Activated T-cell treated with anti-CD3 and anti-CD28 coated beads, Interleukin-2, amount 50 U/mL, for 4 hours (primary cell): ENCODE measurements at regions not wholly inside any gene's neighbourhood (a gene's known extent, or its start where the extent isn't known, plus 50 kb on each side); places are given as distances from the start of the nearest gene placed in this dataset.

ENCODE experiments used
- ATAC-seq, 2 donors: fragments of 200-7000 bp; cut with Tn5 transposase; one replicate each; pipeline ENCODE4 v1.10.0; 2021
- DNase-seq: peaks from one replicate; pipeline ENCODE4 v3.0.0-alpha.2; 2020
- H3K27me3 Mint-ChIP-seq: one replicate; pipeline ENCODE4 v1.8.0; 2021; ENCODE audit warnings: low read depth, mixed read lengths
- H3K36me3 Mint-ChIP-seq: one replicate; pipeline ENCODE4 v1.8.0; 2022; ENCODE audit warnings: mixed read lengths; ENCODE audit not compliant: insufficient read depth
- H3K4me1 Mint-ChIP-seq: one replicate; pipeline ENCODE4 v1.8.0; 2021; ENCODE audit warnings: low read depth, mixed read lengths
- H3K4me3 Mint-ChIP-seq: one replicate; pipeline ENCODE4 v1.8.0; 2021; ENCODE audit warnings: mild to moderate bottlenecking, moderate library complexity, mixed read lengths
- H3K9me3 Mint-ChIP-seq: one replicate; pipeline ENCODE4 v1.8.0; 2021; ENCODE audit warnings: mixed read lengths

DNA sequence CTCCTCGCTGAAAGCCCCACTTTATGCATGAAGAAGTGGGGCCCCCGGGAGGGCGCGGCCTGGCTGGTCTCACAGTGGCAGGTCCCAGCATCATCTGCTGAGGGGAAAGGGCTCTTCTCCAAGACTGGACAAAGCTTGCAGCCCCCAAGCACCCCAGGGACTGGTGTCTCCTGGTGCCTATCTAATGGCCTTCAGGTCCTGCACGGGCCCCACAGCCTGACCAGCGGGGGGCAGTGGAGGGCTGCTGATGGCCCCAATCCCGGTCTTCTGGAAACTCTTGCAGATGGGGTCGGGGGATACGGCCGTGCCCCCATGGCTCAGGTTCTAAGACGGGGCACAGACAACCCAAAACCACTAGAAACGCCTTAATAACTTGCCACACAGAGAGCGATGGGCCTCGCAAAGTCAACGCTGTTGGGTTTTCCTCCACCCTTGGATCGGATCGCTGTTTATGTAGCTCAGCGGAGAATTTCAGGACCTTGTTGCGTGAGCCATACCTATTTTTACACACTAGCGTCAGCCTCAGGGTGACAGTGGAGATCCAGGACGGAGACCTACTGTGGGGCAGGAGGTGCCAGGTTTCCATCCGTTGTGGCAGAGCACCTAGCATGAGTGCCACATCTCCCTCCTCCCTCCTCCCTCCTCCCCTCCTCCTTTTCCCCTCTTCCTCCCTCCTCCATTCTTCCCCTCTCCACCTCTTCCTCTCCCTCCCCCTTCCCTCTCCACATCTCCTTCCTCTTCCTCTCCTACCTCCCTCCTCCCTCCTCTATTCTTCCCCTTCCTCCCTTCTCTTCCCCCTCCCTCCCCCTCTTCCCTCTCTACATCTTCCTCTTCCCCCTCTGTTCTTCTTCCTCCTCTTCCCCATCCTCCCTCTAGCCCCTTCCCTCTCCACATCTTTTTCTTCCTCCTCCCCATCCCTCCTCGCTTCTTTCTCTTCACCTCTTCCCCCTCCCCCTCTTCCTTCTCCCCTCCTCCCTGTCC, 79.3 kb upstream of the ALDH1L1 start:
- no peak overlapping the region for H3K4me3 Mint-ChIP-seq
- ATAC-seq (no peak), DNase-seq (no peak)
- no peaks in the 10 kb centered on the region for H3K9me3 Mint-ChIP-seq
- H3K36me3 Mint-ChIP-seq = no peaks in the 10 kb centered on the region
- peaks cover 19% of the 10 kb centered on the region for H3K27me3 Mint-ChIP-seq
- no peaks in the 10 kb centered on the region for H3K4me1 Mint-ChIP-seq

GRCh38 chr3:126258670-126259069, 78.3 kb upstream of the ALDH1L1 start:
- no peak for DNase-seq
- Mint-ChIP-seq H3K4me3 (no peak overlapping the region), H3K27me3 (peaks cover 13% of the 10 kb centered on the region), H3K9me3 (no peaks in the 10 kb centered on the region), H3K36me3 (no peaks in the 10 kb centered on the region), H3K4me1 (no peaks in the 10 kb centered on the region)
- peak in 1 of 2 donors; percentile 50 for ATAC-seq

GRCh38 chr3:126257984-126258383, 77.6 kb upstream of the ALDH1L1 start:
- no peak for DNase-seq
- no peak for ATAC-seq
- no peaks in the 10 kb centered on the region for H3K36me3 Mint-ChIP-seq
- no peaks in the 10 kb centered on the region for H3K9me3 Mint-ChIP-seq
- peaks cover 12% of the 10 kb centered on the region for H3K27me3 Mint-ChIP-seq
- H3K4me3 Mint-ChIP-seq = no peak overlapping the region
- no peaks in the 10 kb centered on the region for H3K4me1 Mint-ChIP-seq

DNA sequence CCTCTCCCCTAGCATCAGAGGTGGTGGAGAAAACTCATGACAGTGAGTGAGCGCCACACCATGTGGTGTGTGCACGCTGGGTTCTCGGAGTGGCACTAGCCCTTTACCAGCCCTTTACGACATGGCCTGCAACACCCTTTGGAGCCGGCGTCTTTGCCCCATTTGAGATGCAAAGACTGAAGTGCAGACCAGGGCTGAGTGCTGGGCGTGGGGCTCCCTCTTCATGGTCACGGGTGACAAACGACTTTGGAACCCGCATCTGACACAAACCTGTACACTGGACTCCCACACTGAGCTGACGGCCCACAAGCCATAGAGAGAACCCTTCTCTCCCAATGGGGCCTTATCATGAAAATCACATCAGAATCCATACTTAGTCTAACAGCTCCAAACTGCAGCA, 76.8 kb upstream of the ALDH1L1 start:
- no peaks in the 10 kb centered on the region for H3K4me1 Mint-ChIP-seq
- H3K9me3 Mint-ChIP-seq = no peaks in the 10 kb centered on the region
- H3K36me3 Mint-ChIP-seq = no peaks in the 10 kb centered on the region
- no peak for ATAC-seq
- H3K4me3 Mint-ChIP-seq = no peak overlapping the region
- H3K27me3 Mint-ChIP-seq = peaks cover 4% of the 10 kb centered on the region
- no peak for DNase-seq

- DNase-seq = no peak
- H3K27me3 Mint-ChIP-seq = no peaks in the 10 kb centered on the region
- ATAC-seq = no peak
Observed at GRCh38 chr3:126256251-126256650, 75.9 kb upstream of the ALDH1L1 start.

DNA sequence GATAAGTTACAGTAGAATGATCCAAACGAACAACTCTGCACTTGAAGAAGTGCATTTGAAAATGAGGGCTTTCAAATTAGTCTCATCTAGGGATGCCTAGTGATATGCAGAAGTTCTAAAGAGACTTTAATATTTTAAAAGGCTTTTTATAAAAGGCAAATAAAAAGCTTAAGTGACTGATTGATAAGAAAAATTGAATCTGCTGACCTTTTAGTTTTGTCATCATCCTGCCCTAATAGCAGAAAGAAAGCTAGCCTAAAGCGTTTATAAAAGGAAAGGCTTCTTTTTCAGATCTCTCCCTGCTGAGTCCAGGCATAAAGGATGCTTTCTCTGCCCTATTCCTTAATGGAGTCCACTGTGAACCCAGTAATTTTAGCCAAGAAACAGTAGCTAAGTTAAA, 72.7 kb upstream of the ALDH1L1 start:
- no peaks in the 10 kb centered on the region for H3K36me3 Mint-ChIP-seq
- H3K4me1 Mint-ChIP-seq = no peaks in the 10 kb centered on the region
- H3K9me3 Mint-ChIP-seq = peaks cover 5% of the 10 kb centered on the region

More at GRCh38 chr3:126256251-126256650, 75.9 kb upstream of the ALDH1L1 start:
- Mint-ChIP-seq H3K4me3 (no peak overlapping the region), H3K9me3 (no peaks in the 10 kb centered on the region), H3K36me3 (no peaks in the 10 kb centered on the region), H3K4me1 (no peaks in the 10 kb centered on the region)

GRCh38 chr3:126252373-126252772, 72.0 kb upstream of the ALDH1L1 start:
- Mint-ChIP-seq H3K9me3 (peaks cover 12% of the 10 kb centered on the region), H3K4me1 (no peaks in the 10 kb centered on the region), H3K36me3 (no peaks in the 10 kb centered on the region), H3K27me3 (no peaks in the 10 kb centered on the region), H3K4me3 (no peak overlapping the region)
- ATAC-seq = no peak
- no peak for DNase-seq

More for the DNA sequence above, 72.7 kb upstream of the ALDH1L1 start:
- H3K27me3 Mint-ChIP-seq = no peaks in the 10 kb centered on the region
- no peak for DNase-seq
- no peak overlapping the region for H3K4me3 Mint-ChIP-seq
- ATAC-seq = no peak

DNA sequence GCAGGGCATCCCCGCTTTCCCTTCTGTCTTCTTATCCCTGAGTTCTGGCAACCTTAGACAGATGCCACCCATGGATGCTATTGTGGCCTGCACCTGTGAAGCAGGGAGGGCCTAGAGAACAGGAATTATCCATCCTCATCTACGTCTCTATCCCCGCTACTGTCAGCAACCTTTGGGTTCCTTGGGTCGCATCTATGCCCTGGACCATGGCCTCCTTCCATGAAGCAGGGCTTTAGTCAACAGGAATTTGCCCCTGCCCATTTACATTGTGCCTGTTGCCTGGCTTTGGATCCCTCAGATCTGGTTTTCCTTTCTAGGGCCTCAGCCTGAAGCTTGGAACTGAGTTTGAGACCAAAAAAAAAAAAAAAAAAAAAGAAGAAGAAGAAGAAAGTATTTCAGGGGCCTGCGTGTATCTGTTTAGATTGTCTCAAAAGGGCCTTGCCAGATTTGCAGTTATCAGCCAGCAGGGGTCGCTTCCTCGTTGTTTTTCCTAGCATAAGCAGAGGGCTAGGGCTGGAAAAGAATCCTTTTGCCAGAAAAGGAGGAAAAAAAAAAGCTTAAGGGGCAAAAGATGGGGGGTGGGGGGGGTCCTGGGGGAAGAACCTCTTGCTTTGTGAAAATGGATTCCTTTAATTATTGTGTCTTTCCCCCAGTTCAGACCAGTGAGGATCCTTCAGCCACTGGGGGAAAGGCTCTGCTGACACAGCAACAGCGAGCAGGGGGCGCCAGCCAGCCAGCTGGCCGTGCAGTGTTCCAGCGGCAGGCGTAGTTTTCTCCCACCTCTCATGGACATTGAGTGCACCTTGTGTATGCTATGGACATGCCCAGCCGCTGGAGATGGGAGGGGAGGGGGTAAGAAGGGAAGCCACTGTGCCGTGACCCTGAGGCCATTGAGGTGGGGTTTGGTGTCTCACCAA, 65.7 kb upstream of the ALDH1L1 start:
- no peak for DNase-seq
- no peak for ATAC-seq
- H3K36me3 Mint-ChIP-seq = no peaks in the 10 kb centered on the region
- H3K4me3 Mint-ChIP-seq = no peak overlapping the region
- H3K4me1 Mint-ChIP-seq = no peaks in the 10 kb centered on the region
- H3K27me3 Mint-ChIP-seq = peaks cover 11% of the 10 kb centered on the region
- H3K9me3 Mint-ChIP-seq = peaks cover 14% of the 10 kb centered on the region
